Left lung (tissue), 4 donors: ENCODE measurements at regions not wholly inside any gene's neighbourhood (a gene's known extent, or its start where the extent isn't known, plus 50 kb on each side); places are given as distances from the start of the nearest gene placed in this dataset.
A peak's percentile ranks its signal among the peaks of the same experiment; 100 is the strongest.

Source experiments
- ATAC-seq: fragments of 200-7000 bp; cut with Tn5 transposase; one replicate; pipeline ENCODE4 v1.9.1; 2020; ENCODE audit warnings: moderate library complexity
- DNase-seq, 4 donors: peaks; one replicate each; pipeline ENCODE4 v3.0.0-alpha.2; 2013 to 2020
- H3K27ac ChIP-seq, 2 donors: fragments of 200-600 bp; sonication (generic) in 1 of 2; one replicate each; pipeline versions ENCODE4 v1.5.0 to v1.8.0; 2020 to 2021
- H3K27me3 ChIP-seq, 2 donors: fragments of 200-600 bp; sonication (generic) in 1 of 2; one replicate each; pipeline versions ENCODE4 v1.5.0 to v1.8.0; 2020 to 2021
- H3K36me3 ChIP-seq, 2 donors: fragments of 200-600 bp; sonication (generic) in 1 of 2; one replicate each; pipeline versions ENCODE4 v1.5.0 to v1.8.0; 2020 to 2021
- H3K4me1 ChIP-seq, 2 donors: fragments of 200-600 bp; one replicate each; pipeline ENCODE4 v1.8.0; 2021
- H3K4me3 ChIP-seq, 2 donors: fragments of 200-600 bp; sonication (generic) in 1 of 2; one replicate each; pipeline versions ENCODE4 v1.5.0 to v1.8.0; 2020 to 2021; ENCODE audit warnings: mild to moderate bottlenecking in 1 of 2
- H3K9me3 ChIP-seq, 2 donors: fragments of 200-600 bp; sonication (generic) in 1 of 2; one replicate each; pipeline versions ENCODE4 v1.5.0 to v1.8.0; 2020 to 2021
- intact Hi-C, 2 donors: fragments of 100-400 bp; cut with DNase I; formaldehyde crosslinking; loops; one replicate each; pipeline versions ENCODE4 v1.11.2 to v1.14.2; 2022
- TF ChIP-seq, protein P1 (sequence below), 2 donors: fragments of 200-600 bp; sonication (generic) in 1 of 2; IDR thresholded peaks; one replicate each; pipeline versions ENCODE4 v1.5.0 to v1.8.0; 2021; ENCODE audit warnings: antibody characterized with exemption in 2 of 2
- donor health status: DM: no; HTN: yes; CAD: no.
- donor health status: DM: no; HTN: no; CAD: no.

DNA sequence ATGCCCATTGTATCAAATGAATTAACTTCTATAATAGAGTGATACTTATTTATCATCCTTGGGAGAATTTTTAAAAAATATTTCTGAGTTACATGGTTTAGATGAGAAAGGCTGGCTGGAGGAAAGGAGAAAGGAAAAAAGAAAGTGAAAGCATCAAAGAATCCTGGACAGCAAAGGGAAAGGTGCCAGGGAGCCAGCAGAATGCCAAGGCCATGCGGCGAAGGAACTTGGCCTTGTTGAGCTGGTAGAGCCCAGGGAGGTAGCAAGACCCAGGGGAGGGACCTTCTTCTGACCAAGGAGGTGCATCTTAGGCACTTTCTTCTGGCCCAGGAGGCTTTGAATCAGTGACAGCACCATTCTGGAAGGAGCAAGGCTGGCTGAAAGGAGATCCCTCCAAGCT lies 240.5 kb downstream of the ENC1 start:
- Histone ChIP-seq H3K27me3 (no peaks in the 10 kb centered on the region), H3K9me3 (peaks cover 0 to 2% of the 10 kb centered on the region in 2 donors), H3K36me3 (no peaks in the 10 kb centered on the region), H3K27ac (no peak overlapping the region), H3K4me3 (no peak overlapping the region), H3K4me1 (no peaks in the 10 kb centered on the region)
- TF ChIP-seq, protein P1, sequence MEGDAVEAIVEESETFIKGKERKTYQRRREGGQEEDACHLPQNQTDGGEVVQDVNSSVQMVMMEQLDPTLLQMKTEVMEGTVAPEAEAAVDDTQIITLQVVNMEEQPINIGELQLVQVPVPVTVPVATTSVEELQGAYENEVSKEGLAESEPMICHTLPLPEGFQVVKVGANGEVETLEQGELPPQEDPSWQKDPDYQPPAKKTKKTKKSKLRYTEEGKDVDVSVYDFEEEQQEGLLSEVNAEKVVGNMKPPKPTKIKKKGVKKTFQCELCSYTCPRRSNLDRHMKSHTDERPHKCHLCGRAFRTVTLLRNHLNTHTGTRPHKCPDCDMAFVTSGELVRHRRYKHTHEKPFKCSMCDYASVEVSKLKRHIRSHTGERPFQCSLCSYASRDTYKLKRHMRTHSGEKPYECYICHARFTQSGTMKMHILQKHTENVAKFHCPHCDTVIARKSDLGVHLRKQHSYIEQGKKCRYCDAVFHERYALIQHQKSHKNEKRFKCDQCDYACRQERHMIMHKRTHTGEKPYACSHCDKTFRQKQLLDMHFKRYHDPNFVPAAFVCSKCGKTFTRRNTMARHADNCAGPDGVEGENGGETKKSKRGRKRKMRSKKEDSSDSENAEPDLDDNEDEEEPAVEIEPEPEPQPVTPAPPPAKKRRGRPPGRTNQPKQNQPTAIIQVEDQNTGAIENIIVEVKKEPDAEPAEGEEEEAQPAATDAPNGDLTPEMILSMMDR (IDR thresholded peaks at IDR 0.05) = no peak
- intact Hi-C loops = no loop called here
- ATAC-seq (no peak), DNase-seq (no peak)

DNA sequence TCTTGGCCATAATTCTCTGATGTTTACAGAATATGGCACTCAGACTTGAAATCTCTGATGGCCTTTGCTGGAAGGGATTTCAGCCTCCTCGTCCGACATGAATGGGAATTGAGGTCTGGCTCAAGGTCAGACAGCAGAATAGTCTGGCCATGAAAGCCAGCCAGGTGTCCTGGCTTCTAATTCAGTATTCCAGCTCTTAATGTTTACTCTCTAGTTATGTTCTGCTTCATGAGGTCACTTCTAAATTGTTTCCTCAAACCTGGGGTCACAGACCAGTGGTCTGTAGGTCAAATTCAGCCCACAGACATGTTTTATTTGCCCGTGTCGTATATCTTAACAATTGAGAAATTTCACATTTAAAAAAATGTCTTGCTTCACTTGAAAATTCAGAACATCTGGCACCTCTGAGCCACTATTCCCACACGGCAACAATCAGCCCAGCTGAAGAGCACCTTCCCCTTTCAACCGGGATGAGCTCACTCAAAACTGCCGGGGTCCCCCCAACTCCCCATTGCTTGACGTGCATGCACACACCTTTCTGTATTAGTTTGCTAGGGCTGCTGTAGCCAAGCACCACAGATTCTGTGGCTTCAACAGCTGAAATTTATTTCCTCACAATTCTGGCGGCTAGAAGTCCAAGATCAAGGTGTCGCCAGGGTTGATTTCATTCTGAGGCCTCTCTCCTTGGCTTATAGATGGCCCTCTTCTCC lies 243.5 kb downstream of the ENC1 start:
- DNase-seq = no peak
- TF ChIP-seq, protein P1 (IDR thresholded peaks at IDR 0.05) = no peak
- Histone ChIP-seq H3K4me1 (no peaks in the 10 kb centered on the region), H3K36me3 (no peaks in the 10 kb centered on the region), H3K27ac (no peak overlapping the region), H3K27me3 (no peaks in the 10 kb centered on the region), H3K4me3 (no peak overlapping the region), H3K9me3 (peaks cover 0 to 2% of the 10 kb centered on the region in 2 donors)
- intact Hi-C loops = no loop called here
- ATAC-seq = no peak

DNA sequence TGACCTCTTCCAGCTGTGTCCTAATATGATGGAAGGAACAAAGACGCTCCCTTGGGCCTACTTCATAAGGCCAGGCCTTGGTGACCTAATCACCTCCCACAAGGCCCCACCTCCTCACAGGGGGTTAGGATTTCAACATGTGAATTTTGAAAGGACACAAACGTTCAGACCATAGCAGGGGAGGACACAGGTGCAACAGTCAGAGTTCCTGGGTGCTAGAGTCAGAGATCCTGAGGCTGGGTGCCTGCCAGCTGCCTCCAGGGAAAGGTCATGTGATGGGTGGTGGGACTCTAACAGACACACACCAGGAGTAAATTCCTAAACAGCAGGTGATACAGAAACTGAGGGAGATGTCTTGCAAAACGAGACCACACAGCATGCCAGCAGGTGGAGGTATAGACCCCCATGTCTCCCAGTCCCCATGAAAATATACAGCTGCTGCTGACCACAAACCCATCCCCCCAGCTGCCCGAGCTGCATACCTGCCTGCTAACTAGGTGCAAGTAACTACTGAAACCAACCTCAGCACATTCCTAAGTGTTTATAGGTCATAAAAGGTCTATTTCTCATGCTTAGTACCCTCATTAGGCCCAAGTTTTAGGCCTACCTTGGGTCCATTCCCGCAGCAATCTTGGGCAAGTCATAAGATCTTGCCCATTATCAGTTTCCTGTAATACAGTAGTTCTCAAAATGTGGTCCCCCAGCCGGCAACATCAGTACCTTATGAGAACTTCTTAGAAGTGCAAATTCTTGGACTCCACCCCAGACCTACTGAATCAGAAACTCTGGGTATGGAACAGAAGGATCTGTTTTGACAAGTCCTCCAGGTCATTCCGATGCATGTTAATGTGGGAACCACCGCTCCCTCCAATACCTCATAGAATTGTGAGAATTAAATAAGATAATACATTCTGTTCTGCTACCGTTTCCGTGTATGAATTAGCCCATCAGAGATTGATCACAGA lies 245.3 kb downstream of the ENC1 start:
- Histone ChIP-seq H3K9me3 (peaks cover 0 to 2% of the 10 kb centered on the region in 2 donors), H3K27me3 (no peaks in the 10 kb centered on the region), H3K27ac (no peak overlapping the region), H3K4me3 (no peak overlapping the region), H3K4me1 (no peaks in the 10 kb centered on the region), H3K36me3 (no peaks in the 10 kb centered on the region)
- DNase-seq (no peak), ATAC-seq (peak; percentile 12)
- intact Hi-C loops = no loop called here
- TF ChIP-seq, protein P1 (IDR thresholded peaks at IDR 0.05) = no peak

DNA sequence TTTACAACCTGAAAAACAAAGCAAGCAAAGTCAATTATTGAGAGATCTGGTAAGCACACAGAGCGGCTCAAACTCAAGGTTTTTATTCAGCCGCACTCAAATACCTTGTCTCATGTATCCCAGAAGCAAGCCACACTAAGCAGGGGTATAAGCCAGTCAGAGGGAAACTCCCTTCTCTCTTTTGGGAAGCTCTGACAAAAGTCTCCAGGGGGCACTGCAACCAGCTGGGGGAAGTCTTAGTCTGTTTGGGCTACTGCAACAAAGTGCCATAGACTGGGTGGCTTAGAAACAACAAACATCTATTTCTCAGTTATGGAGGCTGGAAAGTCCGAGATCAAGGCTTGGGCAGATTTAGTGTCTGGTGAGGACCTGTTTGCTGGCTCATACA lies 246.0 kb downstream of the ENC1 start:
- Histone ChIP-seq H3K4me1 (no peaks in the 10 kb centered on the region), H3K4me3 (no peak overlapping the region), H3K36me3 (no peaks in the 10 kb centered on the region), H3K27me3 (no peaks in the 10 kb centered on the region), H3K9me3 (peaks cover 0 to 2% of the 10 kb centered on the region in 2 donors), H3K27ac (no peak overlapping the region)
- ATAC-seq (no peak), DNase-seq (no peak)
- intact Hi-C loops = no loop called here
- TF ChIP-seq, protein P1 (IDR thresholded peaks at IDR 0.05) = no peak

DNA sequence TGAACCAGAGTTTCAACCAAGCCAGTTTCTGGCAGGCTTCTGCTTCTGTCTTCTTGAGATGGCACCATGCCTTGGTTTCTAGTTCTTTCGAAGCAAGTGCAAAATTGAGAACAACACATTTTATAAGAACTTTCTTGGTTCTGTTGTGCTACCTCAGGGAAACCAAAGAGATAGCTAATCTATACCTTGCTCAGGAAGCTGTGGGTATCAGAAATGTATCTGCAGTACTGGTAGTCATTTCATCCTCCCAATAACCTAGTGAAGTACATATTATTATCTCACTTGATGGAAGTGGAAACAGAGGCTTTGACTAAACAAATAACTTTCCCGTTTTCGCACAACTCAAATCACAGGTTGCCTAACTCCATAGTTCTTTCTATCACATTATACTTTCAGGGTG lies 246.6 kb downstream of the ENC1 start:
- TF ChIP-seq, protein P1 (IDR thresholded peaks at IDR 0.05) = no peak
- Histone ChIP-seq H3K4me1 (no peaks in the 10 kb centered on the region), H3K4me3 (no peak overlapping the region), H3K9me3 (no peaks in the 10 kb centered on the region), H3K36me3 (no peaks in the 10 kb centered on the region), H3K27me3 (no peaks in the 10 kb centered on the region), H3K27ac (no peak overlapping the region)
- intact Hi-C loops = no loop called here
- ATAC-seq (no peak), DNase-seq (no peak)
